ENCODE measurements at regions not wholly inside any gene's neighbourhood (a gene's known extent, or its start where the extent isn't known, plus 50 kb on each side); places are given as distances from the start of the nearest gene placed in this dataset.
A peak's percentile ranks its signal among the peaks of the same experiment; 100 is the strongest.
"Not testable (repeated sequence)": the region's sequence is repeated elsewhere in the genome, so short reads cannot be mapped to it uniquely, and the experiment has no call there.

DNA sequence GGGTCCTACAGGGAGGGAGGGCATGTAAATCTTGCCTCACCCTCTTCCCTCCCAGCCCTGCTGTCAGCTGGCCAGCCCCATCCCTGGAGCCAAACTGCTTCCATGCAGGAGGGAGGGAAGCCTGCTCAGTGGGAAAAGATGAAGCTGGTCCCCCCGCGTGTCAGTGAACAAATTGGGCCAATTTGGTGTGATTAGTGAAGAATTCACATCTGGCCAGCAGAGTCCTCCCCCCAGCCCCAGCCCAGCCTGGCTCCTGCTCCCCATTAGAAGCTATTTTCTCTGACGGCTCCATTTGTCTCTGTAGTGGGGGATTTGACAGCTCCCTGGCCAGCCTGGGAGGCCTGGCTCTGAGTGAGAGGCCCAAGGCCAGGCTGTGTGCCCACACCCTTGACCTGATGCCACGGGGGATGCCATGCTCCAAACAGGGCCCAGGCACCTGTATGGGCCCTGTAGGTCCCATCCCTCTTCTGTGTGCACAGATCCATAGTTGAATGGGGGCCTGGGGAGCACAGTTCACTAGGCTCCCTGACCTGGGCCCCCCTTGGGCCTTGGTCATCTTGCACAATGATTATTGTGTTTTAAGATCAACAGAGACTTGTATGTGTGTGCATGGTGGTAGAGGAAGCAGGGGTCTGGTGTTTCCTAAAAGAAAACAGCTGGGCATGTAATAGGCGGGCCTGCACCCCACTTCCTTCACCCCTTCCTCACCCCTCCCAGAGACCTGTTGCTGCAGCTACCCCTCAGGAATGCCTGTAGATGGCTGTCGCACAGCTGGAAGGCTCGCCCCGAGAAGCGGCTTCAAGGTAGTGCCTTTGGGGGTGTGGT lies 50.7 kb upstream of the TAC4 start:
- no peak overlapping the region for H3K27ac ChIP-seq
- no peaks in the 10 kb centered on the region for H3K9me3 ChIP-seq
- 71 to 82% methylated on average over 6 to 9 of the region's 9 CpGs for WGBS, 2 donors
- TF ChIP-seq, protein P1, sequence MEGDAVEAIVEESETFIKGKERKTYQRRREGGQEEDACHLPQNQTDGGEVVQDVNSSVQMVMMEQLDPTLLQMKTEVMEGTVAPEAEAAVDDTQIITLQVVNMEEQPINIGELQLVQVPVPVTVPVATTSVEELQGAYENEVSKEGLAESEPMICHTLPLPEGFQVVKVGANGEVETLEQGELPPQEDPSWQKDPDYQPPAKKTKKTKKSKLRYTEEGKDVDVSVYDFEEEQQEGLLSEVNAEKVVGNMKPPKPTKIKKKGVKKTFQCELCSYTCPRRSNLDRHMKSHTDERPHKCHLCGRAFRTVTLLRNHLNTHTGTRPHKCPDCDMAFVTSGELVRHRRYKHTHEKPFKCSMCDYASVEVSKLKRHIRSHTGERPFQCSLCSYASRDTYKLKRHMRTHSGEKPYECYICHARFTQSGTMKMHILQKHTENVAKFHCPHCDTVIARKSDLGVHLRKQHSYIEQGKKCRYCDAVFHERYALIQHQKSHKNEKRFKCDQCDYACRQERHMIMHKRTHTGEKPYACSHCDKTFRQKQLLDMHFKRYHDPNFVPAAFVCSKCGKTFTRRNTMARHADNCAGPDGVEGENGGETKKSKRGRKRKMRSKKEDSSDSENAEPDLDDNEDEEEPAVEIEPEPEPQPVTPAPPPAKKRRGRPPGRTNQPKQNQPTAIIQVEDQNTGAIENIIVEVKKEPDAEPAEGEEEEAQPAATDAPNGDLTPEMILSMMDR (IDR thresholded peaks at IDR 0.05) = no peak
- TF ChIP-seq POLR2AphosphoS5 (IDR thresholded peaks at IDR 0.05) = no peak
- TF ChIP-seq POLR2A (IDR thresholded peaks at IDR 0.05) = no peak
- TF ChIP-seq EP300 (IDR thresholded peaks at IDR 0.05) = no peak
- peaks cover 0 to 19% (median 7%) of the 10 kb centered on the region in 4 donors for H3K27me3 ChIP-seq
- ATAC-seq (ENCODE audit: low FRiP score in 2 of 2) (no peak), DNase-seq (no peak)
- H3K4me3 ChIP-seq = no peak overlapping the region
- H3K4me1 ChIP-seq = peaks cover 0 to 8% (median 0%) of the 10 kb centered on the region in 4 donors
- no peaks in the 10 kb centered on the region for H3K36me3 ChIP-seq

- no peak for DNase-seq
- H3K27ac ChIP-seq = no peak overlapping the region
- H3K4me1 ChIP-seq = peaks cover 0 to 8% (median 0%) of the 10 kb centered on the region in 4 donors
- no peaks in the 10 kb centered on the region for H3K36me3 ChIP-seq
- no peaks in the 10 kb centered on the region for H3K9me3 ChIP-seq
- ATAC-seq (ENCODE audit: low FRiP score in 2 of 2) = no peak
- TF ChIP-seq EP300 (IDR thresholded peaks at IDR 0.05) (no peak), POLR2AphosphoS5 (IDR thresholded peaks at IDR 0.05) (no peak), POLR2A (IDR thresholded peaks at IDR 0.05) (no peak)
- TF ChIP-seq, protein P1 (IDR thresholded peaks at IDR 0.05) = no peak
- no peak overlapping the region for H3K4me3 ChIP-seq
- 69% methylated on average over 2 of the region's 2 CpGs; no CpG with 5 or more reads in 1 of the 2 donors for WGBS, 2 donors
- peaks cover 0 to 25% (median 8%) of the 10 kb centered on the region in 4 donors for H3K27me3 ChIP-seq
Measured at GRCh38 chr17:49899191-49899485, 51.3 kb upstream of the TAC4 start.

- H3K36me3 ChIP-seq = no peaks in the 10 kb centered on the region
- peaks cover 0 to 27% (median 8%) of the 10 kb centered on the region in 4 donors for H3K27me3 ChIP-seq
- H3K4me1 ChIP-seq = peaks cover 0 to 7% (median 0%) of the 10 kb centered on the region in 4 donors
- no peak overlapping the region for H3K27ac ChIP-seq
- no peak for ATAC-seq (ENCODE audit: low FRiP score in 2 of 2)
- H3K9me3 ChIP-seq = no peaks in the 10 kb centered on the region
- H3K4me3 ChIP-seq = no peak overlapping the region
- 23% methylated on average over 1 of the region's 1 CpG; no CpG with 5 or more reads in 1 of the 2 donors for WGBS, 2 donors
- TF ChIP-seq POLR2A (IDR thresholded peaks at IDR 0.05) (no peak), POLR2AphosphoS5 (IDR thresholded peaks at IDR 0.05) (no peak), EP300 (IDR thresholded peaks at IDR 0.05) (no peak)
- TF ChIP-seq, protein P1 (IDR thresholded peaks at IDR 0.05) = no peak
- no peak for DNase-seq
Measured at GRCh38 chr17:49899588-49899987, 51.7 kb upstream of the TAC4 start.

GRCh38 chr17:49900801-49901200 lies 52.9 kb upstream of the TAC4 start:
- H3K27ac ChIP-seq; H3K9me3 ChIP-seq; ATAC-seq (ENCODE audit: low FRiP score in 2 of 2); H3K4me3 ChIP-seq; H3K4me1 ChIP-seq; H3K36me3 ChIP-seq; DNase-seq: not testable (repeated sequence)
- peaks cover 0 to 27% (median 8%) of the 10 kb centered on the region in 4 donors for H3K27me3 ChIP-seq
- WGBS, 2 donors = 85 to 94% methylated on average over 5 of the region's 5 CpGs

DNA sequence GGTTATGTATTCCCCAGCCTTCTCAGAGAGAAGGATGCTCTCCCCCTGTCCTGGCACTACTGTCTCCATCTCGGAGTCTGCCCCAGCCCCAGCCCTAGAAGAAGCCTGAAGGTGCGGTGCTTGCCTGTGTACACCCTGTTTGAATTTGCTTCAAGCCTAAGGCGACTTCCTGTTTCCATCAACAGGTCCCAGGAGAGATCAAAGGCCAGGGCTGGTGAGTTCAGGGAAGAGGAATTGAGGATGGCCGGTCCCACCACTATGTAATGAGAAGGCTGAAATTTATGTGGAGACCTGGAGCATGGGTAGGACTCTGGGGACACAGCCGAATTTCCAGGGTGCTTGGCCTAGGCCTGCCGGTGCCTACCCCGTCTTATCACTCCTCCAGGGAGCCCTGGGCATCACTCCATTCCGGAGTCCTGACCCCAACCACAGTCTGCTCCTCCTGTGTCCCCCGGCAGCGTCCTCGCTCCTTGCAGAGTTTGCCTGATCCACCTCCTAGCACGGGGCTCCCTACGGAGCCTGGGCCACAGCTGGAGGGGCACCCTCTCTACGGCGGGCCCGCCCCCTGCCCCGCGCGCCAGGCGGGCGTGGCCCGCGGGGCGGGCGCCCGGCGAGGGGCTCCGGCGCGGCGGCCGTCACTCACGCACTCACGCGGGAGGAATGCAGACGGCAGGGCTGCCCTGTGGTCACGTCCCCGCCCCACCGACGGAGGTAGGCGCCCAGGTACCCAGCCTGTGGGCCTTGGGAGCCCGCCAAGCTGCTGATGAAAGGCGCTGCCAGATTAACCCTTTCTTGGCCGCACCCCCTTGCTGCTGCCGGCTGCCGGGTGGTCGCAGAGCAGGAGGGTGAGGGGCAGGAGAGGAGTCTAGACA lies 53.8 kb upstream of the TAC4 start:
- peak in 1 of 2 donors; percentile 29 for ATAC-seq (ENCODE audit: low FRiP score in 2 of 2)
- peaks cover 0 to 27% (median 10%) of the 10 kb centered on the region in 4 donors for H3K27me3 ChIP-seq
- no peak overlapping the region for H3K4me3 ChIP-seq
- no peak for TF ChIP-seq POLR2AphosphoS5 (IDR thresholded peaks at IDR 0.05)
- TF ChIP-seq, protein P1 (IDR thresholded peaks at IDR 0.05) = no peak
- no peak for TF ChIP-seq EP300 (IDR thresholded peaks at IDR 0.05)
- no peak for TF ChIP-seq POLR2A (IDR thresholded peaks at IDR 0.05)
- peaks cover 0 to 4% (median 0%) of the 10 kb centered on the region in 4 donors for H3K4me1 ChIP-seq
- H3K36me3 ChIP-seq = no peaks in the 10 kb centered on the region
- peak; percentile 34 to 86 for DNase-seq
- no peaks in the 10 kb centered on the region for H3K9me3 ChIP-seq
- no peak overlapping the region for H3K27ac ChIP-seq
- 19 to 68% methylated on average over 4 to 10 of the region's 47 CpGs for WGBS, 2 donors

All from upper lobe of left lung (tissue), 6 donors.